ENCODE measurements at regions not wholly inside any gene's neighbourhood (a gene's known extent, or its start where the extent isn't known, plus 50 kb on each side); places are given as distances from the start of the nearest gene placed in this dataset.
"Not testable (repeated sequence)": the region's sequence is repeated elsewhere in the genome, so short reads cannot be mapped to it uniquely, and the experiment has no call there.

DNA sequence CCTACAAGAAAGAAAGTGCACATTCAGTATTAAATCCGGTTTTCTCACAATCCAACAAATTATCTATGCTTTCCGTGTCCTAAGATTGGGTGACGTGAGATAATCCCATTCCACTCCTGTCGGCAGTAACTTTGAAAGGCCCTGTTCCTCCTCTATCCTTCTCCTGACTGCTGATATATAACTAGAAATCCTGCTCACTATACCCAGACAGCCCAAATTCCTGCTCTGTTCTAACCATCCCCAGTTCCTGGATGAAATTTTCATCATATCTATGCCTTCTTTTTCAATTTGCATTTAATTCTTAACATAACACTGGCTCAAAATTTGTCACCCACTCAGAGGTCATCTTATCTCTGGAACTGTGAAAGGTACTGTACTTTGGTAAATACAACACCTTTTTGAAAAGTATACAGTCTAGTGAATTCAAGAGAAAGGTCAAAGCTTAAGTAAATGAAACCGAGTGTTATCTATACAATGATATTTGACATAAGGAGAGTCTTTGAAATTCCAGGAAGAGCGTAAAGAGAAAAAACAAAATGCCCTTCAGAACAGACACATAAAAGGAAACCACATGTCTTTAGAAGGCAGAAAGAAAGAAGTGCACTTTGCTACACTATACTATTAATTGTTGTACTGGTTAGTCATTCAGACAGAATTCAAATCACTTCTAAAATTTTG, 200.5 kb upstream of the NEGR1 start:
- no peaks in the 10 kb centered on the region for H3K4me1 ChIP-seq (replicated peaks in 1 of 2)
- 58 to 91% (median 83%) methylated on average over 2 to 6 of the region's 6 CpGs for WGBS, 10 experiments
- ATAC-seq (replicated peaks in 6 of 8): no peak
- H3K27ac ChIP-seq: no peak overlapping the region
- in situ Hi-C loops (cut with MboI; ENCODE audit: low pct_unique_long_range_greater_than_20kb in 2 of 9, low sequenced_read_pairs in 9 of 9, unreplicated experiment in 9 of 9): no loop called here
- no peak overlapping the region for H3K4me3 ChIP-seq

DNA sequence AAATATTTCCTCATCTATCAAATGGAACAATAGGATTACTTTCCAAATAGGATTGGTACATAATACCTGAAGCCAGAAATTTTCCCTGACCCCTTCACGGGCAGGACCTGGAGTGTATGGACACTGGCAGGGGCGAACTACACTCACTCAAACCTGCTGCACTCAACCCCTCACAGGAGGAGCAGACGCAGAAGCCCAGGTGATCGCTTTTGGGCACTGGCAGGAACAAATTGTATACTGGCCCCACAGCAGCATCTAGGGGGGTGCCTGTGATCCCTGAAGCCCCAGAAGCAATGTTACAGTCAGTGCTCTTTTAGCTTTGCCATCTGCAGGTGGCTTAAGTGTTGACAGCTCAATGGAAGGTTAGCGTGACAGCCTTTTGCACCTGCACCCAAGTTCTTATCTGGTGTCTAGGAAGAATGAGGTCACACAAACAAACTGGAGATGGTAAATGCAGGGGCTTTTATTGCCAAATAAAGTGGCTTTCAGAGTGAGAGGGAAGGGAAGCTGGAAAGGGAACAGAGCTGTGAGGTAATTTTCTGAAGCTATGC, 199.2 kb upstream of the NEGR1 start:
- WGBS, 10 experiments: 64 to 100% (median 97%) methylated on average over 2 to 5 of the region's 5 CpGs; no CpG with 5 or more reads in 3 of the 10 experiments
- no peak overlapping the region for H3K4me3 ChIP-seq
- ATAC-seq (replicated peaks in 6 of 8): no peak
- in situ Hi-C loops (cut with MboI; ENCODE audit: low pct_unique_long_range_greater_than_20kb in 2 of 9, low sequenced_read_pairs in 9 of 9, unreplicated experiment in 9 of 9): no loop called here
- H3K27ac ChIP-seq: no peak overlapping the region
- H3K4me1 ChIP-seq (replicated peaks in 1 of 2): no peaks in the 10 kb centered on the region

DNA sequence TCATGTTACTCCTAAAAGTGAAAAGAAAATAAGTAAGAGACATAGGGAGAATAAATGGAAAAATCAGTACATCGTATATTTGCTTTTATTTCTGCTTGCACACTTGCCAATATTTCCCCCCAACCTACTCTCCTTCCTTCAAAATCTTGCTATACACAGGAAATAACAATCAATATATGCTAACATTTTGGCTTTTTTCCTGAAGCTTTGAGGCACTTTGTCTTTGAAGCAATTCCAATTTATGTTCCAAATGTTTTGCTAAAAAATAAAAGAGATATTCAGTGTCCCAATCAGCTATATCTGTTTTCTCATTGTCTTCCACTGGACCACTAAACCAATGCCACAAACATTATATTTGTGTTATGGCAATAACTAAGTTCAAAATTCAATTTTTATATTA, 184.0 kb upstream of the NEGR1 start:
- Histone ChIP-seq H3K4me3 (no peak overlapping the region), H3K27ac (no peak overlapping the region), H3K4me1 (replicated peaks in 1 of 2) (no peaks in the 10 kb centered on the region)
- WGBS, 10 experiments: 0 to 100% (median 67%) methylated on average over 1 of the region's 1 CpG; no CpG with 5 or more reads in 2 of the 10 experiments
- no peak for ATAC-seq (replicated peaks in 6 of 8)
- in situ Hi-C loops (cut with MboI; ENCODE audit: low pct_unique_long_range_greater_than_20kb in 2 of 9, low sequenced_read_pairs in 9 of 9, unreplicated experiment in 9 of 9): no loop called here

DNA sequence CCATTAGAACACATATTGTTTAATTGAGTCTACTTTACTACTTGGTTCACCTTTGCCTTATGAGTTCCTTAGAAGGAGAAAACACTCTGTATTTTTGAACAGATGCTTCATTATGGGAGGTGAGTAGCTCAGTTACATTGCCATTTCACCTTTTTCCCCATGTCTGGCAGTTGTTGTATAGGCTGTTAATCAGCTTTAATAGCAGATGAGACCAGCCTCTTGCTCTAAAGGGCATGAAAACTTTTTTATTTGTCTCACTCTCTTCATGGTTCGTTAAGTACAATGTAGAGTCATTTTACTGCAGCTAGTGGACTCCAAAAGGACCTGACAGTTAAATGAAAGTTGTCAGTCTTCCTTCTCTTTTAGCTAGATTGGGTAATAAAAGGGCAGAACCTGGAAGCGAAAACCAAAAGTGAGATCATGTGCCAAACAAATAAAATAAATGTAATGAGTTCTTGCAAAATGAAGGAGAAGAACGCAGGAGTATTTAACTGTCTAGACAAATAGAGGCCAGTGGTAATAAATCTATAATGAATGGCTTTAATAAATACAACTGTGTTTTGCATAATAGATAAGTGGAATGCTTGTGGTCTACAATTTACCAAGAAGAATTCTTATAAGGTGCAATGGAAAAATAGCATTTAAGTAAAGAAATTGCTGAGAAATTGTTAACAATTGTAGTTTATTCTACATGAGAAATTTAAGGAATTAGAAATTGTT, 180.0 kb upstream of the NEGR1 start:
- no peaks in the 10 kb centered on the region for H3K4me1 ChIP-seq (replicated peaks in 1 of 2)
- no peak overlapping the region for H3K27ac ChIP-seq
- 52 to 81% (median 76%) methylated on average over 2 to 3 of the region's 3 CpGs for WGBS, 10 experiments
- ATAC-seq (replicated peaks in 6 of 8): no peak
- H3K4me3 ChIP-seq: no peak overlapping the region
- in situ Hi-C loops (cut with MboI; ENCODE audit: low pct_unique_long_range_greater_than_20kb in 2 of 9, low sequenced_read_pairs in 9 of 9, unreplicated experiment in 9 of 9): no loop called here

DNA sequence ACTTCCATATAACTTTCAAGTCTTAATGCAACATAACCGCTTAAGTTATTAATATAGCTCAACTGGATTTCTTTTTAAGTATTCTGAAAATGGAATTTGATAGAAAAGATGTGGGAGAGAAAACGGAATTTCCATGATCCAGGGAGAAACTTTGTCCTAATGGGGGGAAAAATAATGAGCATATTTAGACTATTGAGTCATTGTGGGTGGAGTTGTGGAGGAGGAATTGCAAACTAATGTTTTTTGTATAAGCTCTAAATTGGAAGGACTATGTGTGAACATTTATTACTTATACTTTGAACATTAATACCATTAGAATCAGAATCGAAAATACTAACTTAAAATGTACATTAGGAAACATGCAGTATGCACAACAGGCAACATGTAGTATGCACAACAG, 159.9 kb upstream of the NEGR1 start:
- in situ Hi-C loops (cut with MboI; ENCODE audit: low pct_unique_long_range_greater_than_20kb in 2 of 9, low sequenced_read_pairs in 9 of 9, unreplicated experiment in 9 of 9): no loop called here
- H3K27ac ChIP-seq: no peak overlapping the region
- H3K4me3 ChIP-seq: no peak overlapping the region
- 25 to 83% (median 63%) methylated on average over 2 to 3 of the region's 3 CpGs for WGBS, 10 experiments
- no peaks in the 10 kb centered on the region for H3K4me1 ChIP-seq (replicated peaks in 1 of 2)
- peak in 1 of 8 experiments; percentile 53 for ATAC-seq (replicated peaks in 6 of 8)

DNA sequence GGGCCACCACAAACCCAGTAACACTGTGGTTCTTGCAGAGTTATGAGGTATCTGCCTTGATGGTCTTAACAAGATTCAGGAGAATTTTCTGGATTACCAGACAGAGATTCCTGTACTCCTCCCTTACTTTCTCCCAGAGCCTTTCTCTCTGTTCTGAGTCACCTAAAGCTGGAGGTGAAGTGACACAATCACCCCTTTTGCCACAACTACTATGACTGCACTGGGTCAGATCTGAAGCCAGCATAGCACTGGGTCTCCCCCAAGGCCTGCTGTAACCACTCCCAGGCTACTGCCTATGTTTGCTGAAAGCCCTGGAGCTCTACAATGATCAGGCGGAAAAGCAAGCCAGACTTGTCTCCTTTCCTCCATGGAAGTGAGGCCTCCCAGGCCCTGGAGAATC, 156.7 kb upstream of the NEGR1 start:
- in situ Hi-C loops (cut with MboI; ENCODE audit: low pct_unique_long_range_greater_than_20kb in 2 of 9, low sequenced_read_pairs in 9 of 9, unreplicated experiment in 9 of 9): no loop called here

DNA sequence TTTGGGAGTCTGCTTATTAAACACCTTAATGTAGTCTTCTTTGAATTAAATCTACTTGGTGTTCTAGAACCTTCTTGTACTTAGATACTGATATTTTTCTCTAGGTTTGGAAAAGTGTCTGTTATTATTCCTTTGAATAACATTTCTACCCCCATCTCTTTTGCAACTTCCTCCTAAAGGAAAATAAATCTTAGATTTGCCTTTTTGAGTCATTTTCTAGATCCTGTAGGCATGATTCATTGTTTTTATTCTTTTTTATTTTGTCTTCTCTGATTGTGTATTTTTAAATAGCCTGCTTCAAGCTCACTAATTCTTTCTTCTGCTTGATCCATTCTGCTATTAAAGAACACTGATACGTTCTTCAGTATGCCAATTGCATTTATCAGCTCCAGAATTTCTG, 155.9 kb upstream of the NEGR1 start:
- in situ Hi-C loops (cut with MboI; ENCODE audit: low pct_unique_long_range_greater_than_20kb in 2 of 9, low sequenced_read_pairs in 9 of 9, unreplicated experiment in 9 of 9): no loop called here
- no peak overlapping the region for H3K4me3 ChIP-seq
- WGBS, 10 experiments: 29 to 93% (median 82%) methylated on average over 1 of the region's 1 CpG
- H3K4me1 ChIP-seq (replicated peaks in 1 of 2): peaks cover 0 to 8% of the 10 kb centered on the region in 2 donors
- ATAC-seq (replicated peaks in 6 of 8): no peak
- H3K27ac ChIP-seq: no peak overlapping the region

More for the DNA sequence above, 156.7 kb upstream of the NEGR1 start:
- Histone ChIP-seq H3K4me3 (no peak overlapping the region), H3K4me1 (replicated peaks in 1 of 2) (peaks cover 0 to 8% of the 10 kb centered on the region in 2 donors), H3K27ac (no peak overlapping the region)
- 60 to 100% (median 100%) methylated on average over 1 of the region's 1 CpG; no CpG with 5 or more reads in 4 of the 10 experiments for WGBS, 10 experiments
- no peak for ATAC-seq (replicated peaks in 6 of 8)

DNA sequence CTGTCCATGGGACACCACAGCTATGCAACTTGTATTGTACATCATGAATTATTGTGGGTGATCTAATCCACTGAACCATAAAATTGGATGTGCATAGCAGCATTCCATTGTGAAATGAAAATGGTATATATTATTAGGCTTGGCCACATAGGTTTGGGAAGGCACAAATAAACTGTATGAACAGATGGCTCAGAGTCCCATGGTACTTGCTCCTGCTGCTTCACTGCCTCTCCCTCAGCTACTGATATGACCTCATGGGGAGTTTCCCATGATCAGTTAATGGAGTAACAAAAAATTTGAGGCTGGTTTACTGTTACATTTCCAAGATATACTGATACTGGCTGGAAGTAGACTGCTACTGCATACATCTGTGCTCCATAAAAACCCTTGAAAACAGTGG, 152.7 kb upstream of the NEGR1 start:
- ATAC-seq (replicated peaks in 6 of 8): peak in 7 of 8 experiments; percentile 58 to 99 (median 91)
- Histone ChIP-seq H3K4me3 (no peak overlapping the region), H3K27ac (no peak overlapping the region), H3K4me1 (replicated peaks in 1 of 2) (peaks cover 0 to 8% of the 10 kb centered on the region in 2 donors)
- in situ Hi-C loops (cut with MboI; ENCODE audit: low pct_unique_long_range_greater_than_20kb in 2 of 9, low sequenced_read_pairs in 9 of 9, unreplicated experiment in 9 of 9): no loop called here

DNA sequence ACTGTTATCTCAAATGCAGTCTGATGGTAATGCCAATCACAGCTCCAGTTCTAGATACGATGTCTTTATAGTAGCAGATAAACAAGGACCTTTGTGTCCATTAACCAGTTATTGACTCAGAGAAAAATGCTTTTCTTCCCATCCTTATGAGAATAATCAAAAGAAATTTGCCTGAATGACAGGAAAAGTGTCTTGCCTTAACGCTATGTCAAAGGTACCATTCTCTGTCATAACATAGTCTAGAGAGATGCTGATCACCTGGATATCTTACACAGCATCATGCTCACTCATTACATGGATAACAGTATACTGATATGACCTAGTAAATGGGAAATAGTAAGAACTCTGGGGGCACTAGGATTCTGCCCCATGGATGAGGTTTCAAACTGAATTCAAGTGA, 151.7 kb upstream of the NEGR1 start:
- WGBS, 10 experiments: 75 to 100% (median 94%) methylated on average over 1 to 2 of the region's 2 CpGs; no CpG with 5 or more reads in 1 of the 10 experiments
- peaks cover 0 to 8% of the 10 kb centered on the region in 2 donors for H3K4me1 ChIP-seq (replicated peaks in 1 of 2)
- H3K4me3 ChIP-seq: no peak overlapping the region
- in situ Hi-C loops (cut with MboI; ENCODE audit: low pct_unique_long_range_greater_than_20kb in 2 of 9, low sequenced_read_pairs in 9 of 9, unreplicated experiment in 9 of 9): no loop called here
- no peak for ATAC-seq (replicated peaks in 6 of 8)
- no peak overlapping the region for H3K27ac ChIP-seq

DNA sequence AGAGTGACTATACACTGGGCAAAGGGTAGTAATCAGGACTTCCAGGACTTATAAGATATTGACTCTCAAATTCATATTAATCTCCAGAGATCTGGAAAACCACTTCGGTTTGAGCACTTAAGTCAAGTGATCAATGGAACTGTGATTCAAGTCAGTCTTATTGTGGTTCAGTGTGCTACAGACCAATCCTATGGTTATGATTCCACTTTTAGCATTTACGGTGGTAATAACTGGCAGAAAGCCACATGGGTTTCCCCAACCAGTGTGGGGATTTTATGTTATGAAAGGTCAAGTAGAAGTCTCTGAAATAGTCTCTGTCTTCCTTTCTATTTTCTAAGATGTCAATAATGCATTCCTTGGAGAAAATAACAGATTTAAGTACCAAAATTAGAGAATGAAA, 151.3 kb upstream of the NEGR1 start:
- in situ Hi-C loops (cut with MboI; ENCODE audit: low pct_unique_long_range_greater_than_20kb in 2 of 9, low sequenced_read_pairs in 9 of 9, unreplicated experiment in 9 of 9): no loop called here
- 69 to 100% (median 89%) methylated on average over 1 to 2 of the region's 2 CpGs; no CpG with 5 or more reads in 2 of the 10 experiments for WGBS, 10 experiments
- peaks cover 0 to 8% of the 10 kb centered on the region in 2 donors for H3K4me1 ChIP-seq (replicated peaks in 1 of 2)
- no peak for ATAC-seq (replicated peaks in 6 of 8)
- no peak overlapping the region for H3K27ac ChIP-seq
- no peak overlapping the region for H3K4me3 ChIP-seq

DNA sequence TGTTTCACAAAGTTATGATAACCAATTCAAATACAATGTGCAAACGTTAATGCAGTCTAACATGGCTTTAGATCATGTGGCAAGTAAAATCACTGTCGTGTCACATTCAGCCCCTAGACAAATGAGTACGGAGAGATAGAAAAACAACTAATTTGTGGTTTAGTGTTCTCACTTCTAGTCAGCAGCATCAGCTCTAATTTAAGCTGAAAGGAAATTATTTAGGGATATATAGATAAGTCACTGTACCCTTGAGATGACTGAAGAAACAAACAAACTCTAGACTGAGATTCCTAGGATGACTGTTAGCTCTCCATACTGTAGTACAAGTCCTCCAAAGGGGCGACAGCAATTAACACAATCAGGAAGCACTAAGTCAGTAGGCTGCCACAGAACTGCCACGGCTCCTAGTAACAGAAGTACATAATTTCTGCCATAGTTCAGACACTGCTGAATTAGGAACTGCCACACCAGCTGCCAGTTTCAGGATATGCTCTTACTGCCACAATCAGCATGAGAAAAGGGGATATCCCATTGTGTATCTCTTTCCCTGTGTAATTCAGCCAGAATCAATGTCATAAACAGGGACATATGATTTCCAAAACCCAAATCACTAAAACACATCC, 150.4 kb upstream of the NEGR1 start:
- in situ Hi-C loops (cut with MboI; ENCODE audit: low pct_unique_long_range_greater_than_20kb in 2 of 9, low sequenced_read_pairs in 9 of 9, unreplicated experiment in 9 of 9): no loop called here

DNA sequence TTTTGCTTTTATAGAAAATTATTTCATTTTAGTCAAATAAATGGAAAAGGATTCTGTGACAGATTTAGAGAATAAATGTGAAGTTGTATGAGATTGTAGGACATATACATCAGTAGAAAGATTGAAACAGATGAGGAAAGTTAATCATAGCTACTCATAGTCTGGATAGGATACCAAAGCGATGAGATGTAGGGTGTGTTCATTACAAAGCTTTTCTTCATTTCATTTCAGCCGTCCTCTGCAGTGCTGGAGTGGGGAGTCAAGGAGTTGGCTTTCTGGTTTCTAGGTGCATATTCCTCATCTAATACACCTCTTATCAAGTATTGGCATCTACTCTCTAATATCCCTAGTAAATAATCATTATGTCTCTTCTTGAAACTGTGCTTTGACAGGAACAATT, 149.5 kb upstream of the NEGR1 start:
- no peak overlapping the region for H3K27ac ChIP-seq
- no peak overlapping the region for H3K4me3 ChIP-seq
- no peak for ATAC-seq (replicated peaks in 6 of 8)
- 25 to 100% (median 84%) methylated on average over 2 of the region's 2 CpGs for WGBS, 10 experiments
- in situ Hi-C loops (cut with MboI; ENCODE audit: low pct_unique_long_range_greater_than_20kb in 2 of 9, low sequenced_read_pairs in 9 of 9, unreplicated experiment in 9 of 9): no loop called here
- H3K4me1 ChIP-seq (replicated peaks in 1 of 2): peaks cover 0 to 8% of the 10 kb centered on the region in 2 donors

More for the DNA sequence above, 150.4 kb upstream of the NEGR1 start:
- Histone ChIP-seq H3K4me1 (replicated peaks in 1 of 2) (peaks cover 0 to 8% of the 10 kb centered on the region in 2 donors), H3K4me3 (no peak overlapping the region), H3K27ac (no peak overlapping the region)
- 54 to 89% (median 72%) methylated on average over 2 to 5 of the region's 5 CpGs; no CpG with 5 or more reads in 1 of the 10 experiments for WGBS, 10 experiments
- ATAC-seq (replicated peaks in 6 of 8): no peak

DNA sequence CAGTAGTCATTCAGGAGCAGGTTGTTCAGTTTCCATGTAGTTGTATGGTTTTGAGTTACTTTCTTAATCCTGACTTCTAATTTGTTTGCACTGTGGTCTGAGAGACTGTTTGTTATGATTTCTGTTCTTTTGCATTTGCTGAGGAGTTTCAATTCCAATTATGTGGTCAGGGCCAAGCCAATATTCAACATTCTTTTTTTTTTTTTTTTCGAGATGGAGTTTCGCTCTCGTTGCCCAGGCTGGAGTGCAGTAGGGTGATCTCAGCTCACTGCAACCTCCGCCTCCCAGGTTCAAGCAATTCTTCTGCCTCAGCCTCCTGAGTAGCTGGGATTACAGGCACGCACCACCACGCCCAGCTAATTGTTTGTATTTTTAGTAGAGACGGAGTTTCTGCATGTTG, 145.9 kb upstream of the NEGR1 start:
- whole genome bisulfite sequencing, 10 experiments: 59 to 94% (median 90%) methylated on average over 2 to 7 of the region's 7 CpGs; no CpG with 5 or more reads in 3 of the 10 experiments
- ATAC-seq (replicated peaks in 6 of 8); H3K4me3 ChIP-seq; in situ Hi-C loops (cut with MboI; ENCODE audit: low pct_unique_long_range_greater_than_20kb in 2 of 9, low sequenced_read_pairs in 9 of 9, unreplicated experiment in 9 of 9); H3K27ac ChIP-seq; H3K4me1 ChIP-seq (replicated peaks in 1 of 2): not testable (repeated sequence)
